ENCODE measurements at regions not wholly inside any gene's neighbourhood (a gene's known extent, or its start where the extent isn't known, plus 50 kb on each side); places are given as distances from the start of the nearest gene placed in this dataset.

GRCh38 chr19:30249911-30250310 is 122.3 kb upstream of the ZNF536 start:
- H3K27ac ChIP-seq (ENCODE audit: low read length): no peak overlapping the region
- peaks cover 94% of the 10 kb centered on the region for H3K27me3 ChIP-seq (replicated peaks; ENCODE audit: insufficient read depth, low read length)
- no peaks in the 10 kb centered on the region for H3K9me3 ChIP-seq (replicated peaks; ENCODE audit: insufficient read depth, low read length)
- no peaks in the 10 kb centered on the region for H3K9me2 ChIP-seq (replicated peaks; ENCODE audit: insufficient read depth, low read length)
- no peak overlapping the region for H3K4me3 ChIP-seq (ENCODE audit: low read length)
- H3K4me2 ChIP-seq (ENCODE audit: low read depth, low read length): no peak overlapping the region
- TF ChIP-seq EZH2 (optimal IDR thresholded peaks at IDR 0.05; ENCODE audit: low read depth, low read length) (no peak), EZH2phosphoT487 (IDR thresholded peaks at IDR 0.05; ENCODE audit: low read length) (no peak), CTCF (IDR thresholded peaks at IDR 0.05; ENCODE audit: low read length) (no peak)
- H3F3A ChIP-seq (ENCODE audit: insufficient read depth, low read length): no peaks in the 10 kb centered on the region
- H3K9ac ChIP-seq (ENCODE audit: low read length): no peak overlapping the region
- no peaks in the 10 kb centered on the region for H4K20me1 ChIP-seq (ENCODE audit: insufficient read depth, low read length)
- no peak overlapping the region for H2AFZ ChIP-seq (ENCODE audit: low read length)
- no peak for DNase-seq
- no peaks in the 10 kb centered on the region for H3K36me3 ChIP-seq (replicated peaks; ENCODE audit: insufficient read depth, low read length)
- no peaks in the 10 kb centered on the region for H3K4me1 ChIP-seq (ENCODE audit: low read length)
- no peaks in the 10 kb centered on the region for H3K79me2 ChIP-seq (ENCODE audit: low read length)

DNA sequence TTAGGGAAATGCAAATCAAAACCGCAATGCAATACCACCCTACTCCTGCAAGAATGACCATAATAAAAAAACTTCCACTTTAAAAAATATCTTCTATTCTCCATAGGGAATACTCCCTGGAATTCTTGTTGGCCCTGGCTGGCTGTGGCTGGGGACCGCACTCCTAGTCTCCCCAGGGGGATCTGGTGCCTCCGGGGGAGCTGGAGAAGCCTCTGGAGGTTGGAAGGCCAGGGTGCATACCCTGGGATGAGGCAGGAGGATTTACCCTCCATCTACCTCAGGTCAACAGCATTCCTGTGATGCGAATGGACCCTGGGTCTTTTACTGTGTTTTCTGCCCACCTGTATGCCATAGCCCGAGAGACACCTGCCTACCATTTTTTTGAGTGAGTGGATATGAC is 120.0 kb upstream of the ZNF536 start:
- Histone ChIP-seq H3K9me3 (replicated peaks; ENCODE audit: insufficient read depth, low read length) (no peaks in the 10 kb centered on the region), H3K4me3 (ENCODE audit: low read length) (no peak overlapping the region), H3K4me2 (ENCODE audit: low read depth, low read length) (no peak overlapping the region), H3K9me2 (replicated peaks; ENCODE audit: insufficient read depth, low read length) (no peaks in the 10 kb centered on the region), H3F3A (ENCODE audit: insufficient read depth, low read length) (no peaks in the 10 kb centered on the region), H3K27me3 (replicated peaks; ENCODE audit: insufficient read depth, low read length) (peaks cover 96% of the 10 kb centered on the region), H4K20me1 (ENCODE audit: insufficient read depth, low read length) (no peaks in the 10 kb centered on the region), H2AFZ (ENCODE audit: low read length) (no peak overlapping the region), H3K4me1 (ENCODE audit: low read length) (no peaks in the 10 kb centered on the region), H3K9ac (ENCODE audit: low read length) (no peak overlapping the region), H3K79me2 (ENCODE audit: low read length) (no peaks in the 10 kb centered on the region), H3K27ac (ENCODE audit: low read length) (no peak overlapping the region), H3K36me3 (replicated peaks; ENCODE audit: insufficient read depth, low read length) (no peaks in the 10 kb centered on the region)
- TF ChIP-seq EZH2phosphoT487 (IDR thresholded peaks at IDR 0.05; ENCODE audit: low read length): no peak
- TF ChIP-seq EZH2 (optimal IDR thresholded peaks at IDR 0.05; ENCODE audit: low read depth, low read length): no peak
- no peak for TF ChIP-seq CTCF (IDR thresholded peaks at IDR 0.05; ENCODE audit: low read length)
- DNase-seq: no peak

DNA sequence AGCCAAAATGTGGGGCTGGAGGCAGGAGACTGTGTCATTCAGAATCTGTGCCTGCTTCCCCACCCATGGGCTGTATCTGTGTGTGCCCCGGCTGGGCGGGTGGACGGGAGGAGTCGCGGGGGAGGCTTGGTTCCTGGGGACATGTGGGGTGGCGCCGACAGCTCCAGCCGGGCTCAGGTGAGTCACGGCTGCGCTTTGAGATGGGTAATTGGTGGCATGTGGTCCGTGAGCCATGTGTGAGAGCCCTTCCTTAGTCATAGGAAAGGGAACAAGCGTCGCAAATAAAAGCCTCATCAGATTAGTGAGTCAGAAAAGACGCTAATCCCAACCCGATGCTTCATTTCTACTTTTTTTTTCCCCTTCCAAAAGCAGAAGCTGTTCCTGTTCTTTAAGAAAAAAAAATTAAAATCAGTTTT is 118.6 kb upstream of the ZNF536 start:
- TF ChIP-seq CTCF (IDR thresholded peaks at IDR 0.05; ENCODE audit: low read length) (no peak), EZH2 (optimal IDR thresholded peaks at IDR 0.05; ENCODE audit: low read depth, low read length) (no peak), EZH2phosphoT487 (IDR thresholded peaks at IDR 0.05; ENCODE audit: low read length) (no peak)
- no peak overlapping the region for H3K4me3 ChIP-seq (ENCODE audit: low read length)
- no peak overlapping the region for H3K9ac ChIP-seq (ENCODE audit: low read length)
- H3K9me3 ChIP-seq (replicated peaks; ENCODE audit: insufficient read depth, low read length): no peaks in the 10 kb centered on the region
- no peaks in the 10 kb centered on the region for H3K79me2 ChIP-seq (ENCODE audit: low read length)
- H3K9me2 ChIP-seq (replicated peaks; ENCODE audit: insufficient read depth, low read length): no peaks in the 10 kb centered on the region
- H3K4me2 ChIP-seq (ENCODE audit: low read depth, low read length): no peak overlapping the region
- H4K20me1 ChIP-seq (ENCODE audit: insufficient read depth, low read length): no peaks in the 10 kb centered on the region
- H2AFZ ChIP-seq (ENCODE audit: low read length): no peak overlapping the region
- H3K27me3 ChIP-seq (replicated peaks; ENCODE audit: insufficient read depth, low read length): peaks cover 96% of the 10 kb centered on the region
- no peaks in the 10 kb centered on the region for H3F3A ChIP-seq (ENCODE audit: insufficient read depth, low read length)
- H3K36me3 ChIP-seq (replicated peaks; ENCODE audit: insufficient read depth, low read length): no peaks in the 10 kb centered on the region
- no peaks in the 10 kb centered on the region for H3K4me1 ChIP-seq (ENCODE audit: low read length)
- H3K27ac ChIP-seq (ENCODE audit: low read length): no peak overlapping the region
- DNase-seq: no peak

All from MM.1S (cell line).